ENCODE measurements at regions not wholly inside any gene's neighbourhood (a gene's known extent, or its start where the extent isn't known, plus 50 kb on each side); places are given as distances from the start of the nearest gene placed in this dataset.

DNA sequence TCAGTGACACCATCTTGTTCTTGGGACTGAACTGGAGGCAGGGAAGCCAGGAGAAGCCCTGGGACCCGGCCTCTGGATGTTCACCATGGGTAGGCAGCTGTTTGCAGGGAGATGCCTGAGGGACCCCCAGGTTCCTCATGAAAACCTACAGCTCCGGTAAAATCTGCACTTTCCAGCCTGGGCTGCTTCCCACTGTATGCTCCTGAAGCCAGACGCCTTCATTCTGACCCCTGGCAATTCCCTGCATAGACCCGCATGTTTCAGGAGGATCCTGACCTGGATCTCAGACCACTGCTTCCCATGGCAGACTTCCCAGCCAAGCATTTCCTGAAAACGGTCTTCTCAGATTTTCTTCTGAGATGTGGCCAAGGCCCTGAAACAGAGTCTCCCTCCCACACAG is 306.7 kb downstream of the PREX1 start:
- TF ChIP-seq, protein P1, sequence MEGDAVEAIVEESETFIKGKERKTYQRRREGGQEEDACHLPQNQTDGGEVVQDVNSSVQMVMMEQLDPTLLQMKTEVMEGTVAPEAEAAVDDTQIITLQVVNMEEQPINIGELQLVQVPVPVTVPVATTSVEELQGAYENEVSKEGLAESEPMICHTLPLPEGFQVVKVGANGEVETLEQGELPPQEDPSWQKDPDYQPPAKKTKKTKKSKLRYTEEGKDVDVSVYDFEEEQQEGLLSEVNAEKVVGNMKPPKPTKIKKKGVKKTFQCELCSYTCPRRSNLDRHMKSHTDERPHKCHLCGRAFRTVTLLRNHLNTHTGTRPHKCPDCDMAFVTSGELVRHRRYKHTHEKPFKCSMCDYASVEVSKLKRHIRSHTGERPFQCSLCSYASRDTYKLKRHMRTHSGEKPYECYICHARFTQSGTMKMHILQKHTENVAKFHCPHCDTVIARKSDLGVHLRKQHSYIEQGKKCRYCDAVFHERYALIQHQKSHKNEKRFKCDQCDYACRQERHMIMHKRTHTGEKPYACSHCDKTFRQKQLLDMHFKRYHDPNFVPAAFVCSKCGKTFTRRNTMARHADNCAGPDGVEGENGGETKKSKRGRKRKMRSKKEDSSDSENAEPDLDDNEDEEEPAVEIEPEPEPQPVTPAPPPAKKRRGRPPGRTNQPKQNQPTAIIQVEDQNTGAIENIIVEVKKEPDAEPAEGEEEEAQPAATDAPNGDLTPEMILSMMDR (IDR thresholded peaks at IDR 0.05) = no peak

DNA sequence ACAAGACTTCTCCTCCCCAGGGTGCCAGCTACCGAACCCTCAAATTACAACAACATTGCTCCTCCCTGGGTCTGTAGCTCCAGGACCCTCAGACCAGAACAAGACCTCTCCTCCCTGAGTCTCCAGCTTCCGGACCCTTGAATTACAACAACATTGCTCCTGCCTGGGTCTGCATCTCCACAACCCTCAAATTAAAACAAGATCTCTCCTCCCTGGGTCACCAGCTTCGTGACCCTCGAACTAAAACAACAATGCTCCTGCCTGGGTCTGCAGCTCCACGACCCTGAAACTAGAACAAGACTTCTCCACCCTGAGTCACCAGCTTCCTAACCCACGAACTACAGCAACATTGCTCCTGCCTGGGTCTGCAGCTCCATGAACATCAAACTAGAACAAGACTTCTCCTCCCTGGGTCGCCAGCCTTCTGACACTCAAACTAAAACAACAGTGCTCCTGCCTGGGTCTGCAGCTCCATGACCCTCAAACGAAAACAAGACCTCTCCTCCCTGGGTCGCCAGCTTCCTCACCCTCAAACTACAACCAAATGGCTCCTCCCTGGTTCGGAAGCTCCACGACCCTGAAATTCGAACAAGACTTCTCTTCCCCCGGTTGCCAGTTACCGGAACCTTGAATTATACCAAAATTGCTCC is 324.5 kb downstream of the PREX1 start:
- TF ChIP-seq, protein P1 (IDR thresholded peaks at IDR 0.05) = no peak

DNA sequence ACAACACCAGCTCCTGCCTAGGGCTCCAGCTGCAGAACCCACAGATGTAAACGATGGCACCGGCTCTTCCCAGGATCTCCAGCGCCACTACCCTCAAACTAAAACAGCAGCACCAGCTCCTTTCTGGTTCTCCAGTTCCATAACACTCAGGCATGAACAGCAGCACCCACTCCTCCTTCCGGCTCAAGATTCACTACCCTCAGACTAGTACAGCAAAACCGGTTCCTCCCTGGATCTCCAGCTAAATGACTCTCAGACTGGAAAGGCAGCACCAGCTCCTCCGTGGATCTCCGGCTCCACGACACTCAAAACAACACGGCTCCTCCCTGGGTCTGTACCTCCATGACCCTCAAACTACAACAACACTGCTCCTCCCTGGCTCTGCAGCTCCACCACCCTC is 325.0 kb downstream of the PREX1 start:
- TF ChIP-seq, protein P1 (IDR thresholded peaks at IDR 0.05) = no peak

DNA sequence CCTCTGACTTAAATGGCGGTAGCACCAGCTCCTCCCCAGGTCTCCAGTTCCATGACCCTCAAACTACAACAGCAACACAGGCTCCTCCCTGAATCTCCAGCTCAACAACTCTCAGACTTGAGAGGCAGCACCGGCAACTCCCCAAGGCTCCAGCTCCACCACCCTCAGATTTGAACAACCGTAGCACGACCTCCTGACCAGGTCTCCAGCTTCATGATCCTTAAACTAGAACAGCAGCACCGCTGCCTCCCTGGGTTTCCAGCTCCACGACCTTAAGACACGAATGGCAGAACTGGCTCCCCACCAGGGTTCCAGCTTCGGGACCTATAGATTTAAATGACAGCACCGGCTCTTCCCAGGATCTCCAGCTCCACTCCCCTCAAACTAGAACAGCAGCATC is 325.8 kb downstream of the PREX1 start:
- TF ChIP-seq, protein P1 (IDR thresholded peaks at IDR 0.05) = no peak

DNA sequence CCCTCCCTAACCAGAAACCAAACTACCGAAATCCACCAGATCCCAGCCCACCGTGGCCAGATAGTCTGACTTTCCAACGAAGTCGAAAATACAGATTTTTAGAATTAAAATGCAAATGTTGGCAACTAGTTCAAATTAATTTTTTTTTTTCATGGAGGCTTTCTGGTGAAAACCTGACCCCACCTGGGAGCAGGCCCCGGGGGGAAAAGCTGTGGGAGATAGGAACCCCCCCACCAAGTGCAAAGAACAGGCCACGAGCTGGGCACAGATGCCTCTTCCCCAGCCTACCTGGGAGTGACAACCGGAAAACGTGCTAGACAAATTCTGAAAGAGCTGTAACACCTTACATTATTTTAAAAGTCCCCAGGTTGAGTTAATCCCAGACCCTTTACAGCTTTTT is 333.8 kb downstream of the PREX1 start:
- TF ChIP-seq, protein P1 (IDR thresholded peaks at IDR 0.05) = no peak

DNA sequence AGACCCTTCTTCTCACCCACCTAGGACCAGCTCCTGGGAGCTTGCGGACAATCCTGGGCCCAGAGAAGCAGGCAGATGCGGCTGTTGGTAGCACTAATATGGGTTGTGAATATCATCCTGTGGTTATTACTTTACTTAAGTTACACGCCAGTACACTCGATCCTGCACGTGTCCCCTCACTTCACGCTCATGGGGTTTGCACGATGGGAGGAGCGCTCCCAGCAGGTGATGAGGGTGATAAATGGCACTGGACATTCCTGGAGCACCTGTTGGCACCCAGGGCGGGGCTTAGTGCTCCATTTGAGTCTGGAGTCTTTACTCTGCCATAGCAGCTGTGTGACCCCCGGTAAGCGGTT is 335.1 kb downstream of the PREX1 start:
- TF ChIP-seq, protein P1 (IDR thresholded peaks at IDR 0.05) = no peak

DNA sequence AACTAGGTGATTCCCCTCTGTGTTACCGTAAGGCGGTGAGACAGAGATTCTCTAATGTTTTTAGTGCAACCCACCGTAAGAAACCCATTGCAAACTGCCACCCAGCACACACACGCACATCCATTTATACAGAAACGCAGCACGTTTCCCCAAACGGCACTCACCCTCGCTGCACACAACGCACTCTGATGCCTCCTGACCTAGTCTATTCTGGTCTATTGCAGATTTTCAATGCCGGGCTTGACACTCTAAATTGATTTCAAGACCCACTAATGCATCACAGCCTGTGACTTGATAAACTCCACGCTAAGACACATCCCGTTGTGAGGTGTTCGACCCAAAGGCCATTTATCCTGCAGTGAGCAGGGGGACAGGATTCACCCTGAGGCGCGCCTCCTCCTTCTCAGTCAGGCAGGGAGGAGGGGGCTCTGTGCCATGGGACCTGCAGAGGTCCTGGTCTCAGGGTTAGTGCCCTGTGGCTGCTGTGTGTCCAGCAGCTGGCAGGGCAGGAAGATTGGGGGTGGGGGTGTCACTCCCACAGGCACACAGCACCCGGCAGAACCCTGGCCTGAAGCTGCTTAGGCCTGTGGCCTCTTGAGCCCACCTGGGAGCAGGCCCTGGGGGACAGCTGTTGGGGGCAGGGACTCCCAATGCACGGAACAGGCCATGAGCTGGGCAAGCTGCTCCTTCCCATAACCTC is 335.6 kb downstream of the PREX1 start:
- TF ChIP-seq, protein P1 (IDR thresholded peaks at IDR 0.05) = no peak
